ENCODE measurements at regions not wholly inside any gene's neighbourhood (a gene's known extent, or its start where the extent isn't known, plus 50 kb on each side); places are given as distances from the start of the nearest gene placed in this dataset.

DNA sequence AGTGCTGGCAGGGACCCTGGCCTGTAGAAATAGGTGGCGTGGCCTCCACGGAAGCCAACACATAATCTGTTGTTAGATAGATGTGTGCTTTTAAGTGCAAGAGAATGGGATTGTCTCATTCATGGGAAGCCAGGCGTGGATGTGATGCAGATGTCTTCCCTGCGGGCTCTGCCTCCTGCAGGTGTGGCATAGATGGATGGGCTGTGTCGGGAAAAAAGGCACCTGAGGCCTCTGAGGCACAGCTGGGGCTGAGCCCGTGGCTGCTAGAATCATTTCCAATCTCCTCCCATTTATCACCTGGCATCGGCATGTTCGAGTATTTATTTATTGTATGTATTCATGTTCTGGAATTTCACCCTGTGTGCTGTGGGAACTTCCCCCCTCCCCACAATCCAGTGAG lies 353.4 kb upstream of the AJAP1 start:
- H3K27ac ChIP-seq (ENCODE audit: low read depth, low read length), result no peak overlapping the region
- H3K9ac ChIP-seq (ENCODE audit: low read length), result no peak overlapping the region
- no peak overlapping the region for H3K4me3 ChIP-seq (ENCODE audit: insufficient read depth, low read length, poor library complexity, severe bottlenecking)
- no peak overlapping the region for H3K4me2 ChIP-seq (ENCODE audit: low read depth, low read length, poor library complexity, severe bottlenecking)
- H2AFZ ChIP-seq (ENCODE audit: low read depth, low read length, severe bottlenecking), result no peak overlapping the region
- H3K27me3 ChIP-seq (ENCODE audit: low read length), result no peaks in the 10 kb centered on the region
- H3K9me3 ChIP-seq (ENCODE audit: insufficient read depth, low read length), result no peaks in the 10 kb centered on the region
- no peaks in the 10 kb centered on the region for H3K9me2 ChIP-seq (replicated peaks; ENCODE audit: insufficient read depth, low read length)
- no peaks in the 10 kb centered on the region for H3F3A ChIP-seq (ENCODE audit: insufficient read depth)
- no peaks in the 10 kb centered on the region for H4K20me1 ChIP-seq (ENCODE audit: low read depth, low read length)
- no peaks in the 10 kb centered on the region for H3K36me3 ChIP-seq (ENCODE audit: low read length)
- H3K79me2 ChIP-seq (ENCODE audit: insufficient read depth, low read length), result no peaks in the 10 kb centered on the region
- TF ChIP-seq EZH2phosphoT487 (conservative IDR thresholded peaks at IDR 0.05; ENCODE audit: low read length), result no peak
- TF ChIP-seq, protein P1, sequence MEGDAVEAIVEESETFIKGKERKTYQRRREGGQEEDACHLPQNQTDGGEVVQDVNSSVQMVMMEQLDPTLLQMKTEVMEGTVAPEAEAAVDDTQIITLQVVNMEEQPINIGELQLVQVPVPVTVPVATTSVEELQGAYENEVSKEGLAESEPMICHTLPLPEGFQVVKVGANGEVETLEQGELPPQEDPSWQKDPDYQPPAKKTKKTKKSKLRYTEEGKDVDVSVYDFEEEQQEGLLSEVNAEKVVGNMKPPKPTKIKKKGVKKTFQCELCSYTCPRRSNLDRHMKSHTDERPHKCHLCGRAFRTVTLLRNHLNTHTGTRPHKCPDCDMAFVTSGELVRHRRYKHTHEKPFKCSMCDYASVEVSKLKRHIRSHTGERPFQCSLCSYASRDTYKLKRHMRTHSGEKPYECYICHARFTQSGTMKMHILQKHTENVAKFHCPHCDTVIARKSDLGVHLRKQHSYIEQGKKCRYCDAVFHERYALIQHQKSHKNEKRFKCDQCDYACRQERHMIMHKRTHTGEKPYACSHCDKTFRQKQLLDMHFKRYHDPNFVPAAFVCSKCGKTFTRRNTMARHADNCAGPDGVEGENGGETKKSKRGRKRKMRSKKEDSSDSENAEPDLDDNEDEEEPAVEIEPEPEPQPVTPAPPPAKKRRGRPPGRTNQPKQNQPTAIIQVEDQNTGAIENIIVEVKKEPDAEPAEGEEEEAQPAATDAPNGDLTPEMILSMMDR (IDR thresholded peaks at IDR 0.05; ENCODE audit: insufficient read depth, low read length, poor library complexity, severe bottlenecking), result no peak

DNA sequence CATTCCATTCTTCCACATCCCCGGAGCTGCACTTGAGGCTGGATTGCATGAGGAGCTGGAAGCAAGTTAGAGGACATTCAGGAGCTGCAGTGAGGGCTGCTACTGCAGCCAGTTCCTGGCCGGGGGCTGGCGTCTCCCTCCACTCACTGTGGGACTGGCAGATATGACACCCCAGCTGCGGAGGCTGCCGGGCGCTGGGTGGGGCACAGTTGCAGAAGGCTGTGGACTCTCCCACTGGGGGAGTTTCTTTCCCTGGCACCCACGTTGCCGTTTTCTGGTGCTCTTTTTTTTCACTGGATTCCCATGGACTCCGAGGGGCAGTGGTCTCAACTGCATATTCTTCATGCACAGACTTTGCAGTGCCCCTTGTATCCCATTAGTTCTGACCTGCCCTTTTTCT lies 351.1 kb upstream of the AJAP1 start:
- no peaks in the 10 kb centered on the region for H3K9me2 ChIP-seq (replicated peaks; ENCODE audit: insufficient read depth, low read length)
- no peak overlapping the region for H3K4me2 ChIP-seq (ENCODE audit: low read depth, low read length, poor library complexity, severe bottlenecking)
- no peaks in the 10 kb centered on the region for H3K9me3 ChIP-seq (ENCODE audit: insufficient read depth, low read length)
- H3K27ac ChIP-seq (ENCODE audit: low read depth, low read length), result no peak overlapping the region
- no peaks in the 10 kb centered on the region for H3K79me2 ChIP-seq (ENCODE audit: insufficient read depth, low read length)
- H4K20me1 ChIP-seq (ENCODE audit: low read depth, low read length), result no peaks in the 10 kb centered on the region
- no peak overlapping the region for H3K9ac ChIP-seq (ENCODE audit: low read length)
- H3K27me3 ChIP-seq (ENCODE audit: low read length), result no peaks in the 10 kb centered on the region
- no peaks in the 10 kb centered on the region for H3F3A ChIP-seq (ENCODE audit: insufficient read depth)
- H3K36me3 ChIP-seq (ENCODE audit: low read length), result no peaks in the 10 kb centered on the region
- H3K4me3 ChIP-seq (ENCODE audit: insufficient read depth, low read length, poor library complexity, severe bottlenecking), result no peak overlapping the region
- no peak overlapping the region for H2AFZ ChIP-seq (ENCODE audit: low read depth, low read length, severe bottlenecking)
- no peak for TF ChIP-seq EZH2phosphoT487 (conservative IDR thresholded peaks at IDR 0.05; ENCODE audit: low read length)
- TF ChIP-seq, protein P1 (IDR thresholded peaks at IDR 0.05; ENCODE audit: insufficient read depth, low read length, poor library complexity, severe bottlenecking), result no peak

DNA sequence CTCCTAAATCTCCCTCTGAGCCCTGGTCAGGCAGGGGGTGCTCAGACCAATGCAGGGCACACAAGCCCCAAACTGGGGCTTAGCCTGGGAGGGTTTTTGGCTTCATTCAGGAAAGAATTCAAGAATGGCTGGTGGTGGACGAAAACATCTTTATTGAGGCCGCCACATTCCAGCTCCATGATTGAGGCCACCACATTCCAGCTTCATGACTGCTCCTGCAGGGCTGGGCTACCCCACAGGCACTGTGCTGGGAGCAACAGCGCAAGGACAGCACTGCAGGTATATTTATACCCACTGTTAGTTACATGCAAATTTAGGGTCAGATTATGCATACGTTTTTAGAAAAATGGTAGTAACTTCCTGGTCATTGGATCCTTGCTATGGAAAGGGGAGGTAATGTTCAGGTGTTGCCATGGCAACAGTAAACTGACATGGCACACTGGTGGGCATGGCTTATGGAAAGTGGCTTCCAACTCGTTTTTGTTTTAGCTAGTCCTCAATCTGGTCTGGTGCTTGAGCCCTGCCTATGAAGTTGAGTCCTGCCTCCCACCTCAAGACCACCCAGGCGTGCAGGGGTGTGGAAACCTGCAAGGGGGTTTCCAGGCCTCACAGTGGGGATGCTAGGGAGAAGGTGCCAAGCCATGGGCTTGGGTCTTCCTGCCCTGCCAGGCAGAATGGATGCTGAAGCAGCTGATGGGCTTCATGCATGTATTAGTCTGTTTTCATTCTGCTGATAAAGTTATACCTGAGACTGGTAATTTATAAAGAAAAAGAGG lies 348.7 kb upstream of the AJAP1 start:
- no peaks in the 10 kb centered on the region for H3K9me3 ChIP-seq (ENCODE audit: insufficient read depth, low read length)
- H3K4me3 ChIP-seq (ENCODE audit: insufficient read depth, low read length, poor library complexity, severe bottlenecking), result no peak overlapping the region
- H3K27me3 ChIP-seq (ENCODE audit: low read length), result no peaks in the 10 kb centered on the region
- H3K27ac ChIP-seq (ENCODE audit: low read depth, low read length), result no peak overlapping the region
- no peaks in the 10 kb centered on the region for H3K79me2 ChIP-seq (ENCODE audit: insufficient read depth, low read length)
- no peaks in the 10 kb centered on the region for H3K36me3 ChIP-seq (ENCODE audit: low read length)
- H3F3A ChIP-seq (ENCODE audit: insufficient read depth), result peaks cover 7% of the 10 kb centered on the region; the same call in 1 of the 2 replicates
- no peaks in the 10 kb centered on the region for H3K9me2 ChIP-seq (replicated peaks; ENCODE audit: insufficient read depth, low read length)
- H2AFZ ChIP-seq (ENCODE audit: low read depth, low read length, severe bottlenecking), result no peak overlapping the region
- H3K9ac ChIP-seq (ENCODE audit: low read length), result no peak overlapping the region
- no peak overlapping the region for H3K4me2 ChIP-seq (ENCODE audit: low read depth, low read length, poor library complexity, severe bottlenecking)
- TF ChIP-seq EZH2phosphoT487 (conservative IDR thresholded peaks at IDR 0.05; ENCODE audit: low read length), result no peak
- TF ChIP-seq, protein P1 (IDR thresholded peaks at IDR 0.05; ENCODE audit: insufficient read depth, low read length, poor library complexity, severe bottlenecking), result no peak
- no peaks in the 10 kb centered on the region for H4K20me1 ChIP-seq (ENCODE audit: low read depth, low read length)
